ENCODE measurements at regions not wholly inside any gene's neighbourhood (a gene's known extent, or its start where the extent isn't known, plus 50 kb on each side); places are given as distances from the start of the nearest gene placed in this dataset.

DNA sequence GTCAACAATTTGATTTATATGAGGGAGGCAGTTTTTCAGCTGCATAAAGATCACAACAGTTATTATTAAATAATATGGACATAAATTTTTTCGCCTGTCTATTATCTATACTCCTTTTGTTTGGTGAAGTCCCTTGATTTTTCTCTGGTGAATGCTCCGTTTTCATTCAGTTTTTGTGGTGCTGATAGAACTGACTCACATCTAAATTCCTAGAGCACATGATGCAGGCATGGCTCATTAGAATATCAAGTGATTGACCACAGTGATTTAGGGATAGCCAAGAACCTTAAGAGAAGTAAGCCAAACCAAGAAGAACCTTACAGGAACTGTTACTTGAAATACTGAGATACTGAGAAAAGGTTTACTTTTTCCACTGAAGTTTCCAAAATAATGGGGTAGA, 208.9 kb downstream of the PRR20E start:
- H3K4me1 ChIP-seq (ENCODE audit: control insufficient read depth in 1 of 2, insufficient read depth in 2 of 2, low read length in 2 of 2): no peaks in the 10 kb centered on the region
- H3K36me3 ChIP-seq (ENCODE audit: control insufficient read depth in 1 of 2, insufficient read depth in 2 of 2, low read length in 2 of 2): no peaks in the 10 kb centered on the region
- no peaks in the 10 kb centered on the region for H3K9me2 ChIP-seq (ENCODE audit: insufficient read depth)
- no peak overlapping the region for H3K4me3 ChIP-seq (replicated peaks in 1 of 2; ENCODE audit: low read depth in 1 of 2, low read length in 2 of 2)
- no TSS peak for BruUV-seq (replicated peaks)
- H3K27ac ChIP-seq (ENCODE audit: low read depth, low read length): no peak overlapping the region
- TF ChIP-seq JUND (IDR thresholded peaks at IDR 0.05): no peak
- no peak for TF ChIP-seq CBX3 (IDR thresholded peaks at IDR 0.05; ENCODE audit: low read depth)
- no peaks in the 10 kb centered on the region for H4K20me1 ChIP-seq (ENCODE audit: insufficient read depth)
- intact Hi-C loops (cut with micrococcal nuclease): no loop called here
- CTCF ChIA-PET: no interaction called here
- ATAC-seq (no peak), DNase-seq (ENCODE audit: low read depth, low spot score) (no peak)
- no peak overlapping the region for H3K4me2 ChIP-seq (ENCODE audit: low read length)
- POLR2A ChIA-PET: no interaction called here
- peaks cover 4 to 13% of the 10 kb centered on the region in 2 experiments; a peak in 2 of 4 replicates for H3K9me3 ChIP-seq (ENCODE audit: control insufficient read depth in 1 of 2, insufficient read depth in 1 of 2, low read depth in 1 of 2, low read length in 2 of 2)
- H2AFZ ChIP-seq (ENCODE audit: low read depth, low read length, poor library complexity, severe bottlenecking): no peak overlapping the region
- H3K27me3 ChIP-seq (ENCODE audit: insufficient read depth, low read length): no peaks in the 10 kb centered on the region
- no peaks in the 10 kb centered on the region for H3K79me2 ChIP-seq (ENCODE audit: insufficient read depth, low read length)
- no peak overlapping the region for H3K9ac ChIP-seq (ENCODE audit: low read length)
- RAD21 ChIA-PET (ENCODE audit: low non-redundant PET in 1 of 2, low total read pairs in 2 of 2, uncharacterized antibody in 2 of 2, unreplicated experiment in 2 of 2): no interaction called here

DNA sequence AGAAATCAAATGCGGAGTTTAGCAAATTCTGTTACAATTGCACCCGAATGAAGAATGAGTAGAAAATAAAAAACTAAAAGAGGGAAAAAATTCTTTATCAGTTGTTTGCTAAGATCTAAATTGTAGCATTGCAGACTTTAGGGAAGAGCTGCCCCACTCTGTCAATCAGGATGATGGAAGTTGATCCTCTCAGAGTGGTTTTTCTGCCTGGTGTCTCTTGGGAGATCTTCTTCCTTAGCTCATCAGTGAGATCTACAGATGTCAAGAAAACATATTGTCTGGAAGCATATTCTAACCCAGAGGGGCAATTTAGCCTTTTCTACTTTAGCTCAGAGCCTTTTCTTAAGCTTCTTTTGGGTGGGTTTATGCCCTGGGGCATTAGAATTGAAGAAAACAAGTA, 223.2 kb upstream of the PCDH17 start:
- ATAC-seq (no peak), DNase-seq (ENCODE audit: low read depth, low spot score) (no peak)
- Histone ChIP-seq H3K4me2 (ENCODE audit: low read length) (no peak overlapping the region), H2AFZ (ENCODE audit: low read depth, low read length, poor library complexity, severe bottlenecking) (no peak overlapping the region), H3K27ac (ENCODE audit: low read depth, low read length) (no peak overlapping the region), H3K9ac (ENCODE audit: low read length) (no peak overlapping the region), H3K79me2 (ENCODE audit: insufficient read depth, low read length) (no peaks in the 10 kb centered on the region), H3K36me3 (ENCODE audit: control insufficient read depth in 1 of 2, insufficient read depth in 2 of 2, low read length in 2 of 2) (no peaks in the 10 kb centered on the region), H3K4me1 (ENCODE audit: control insufficient read depth in 1 of 2, insufficient read depth in 2 of 2, low read length in 2 of 2) (no peaks in the 10 kb centered on the region), H3K9me3 (ENCODE audit: control insufficient read depth in 1 of 2, insufficient read depth in 1 of 2, low read depth in 1 of 2, low read length in 2 of 2) (peaks cover 6 to 36% of the 10 kb centered on the region in 2 experiments; a peak in 3 of 4 replicates), H3K27me3 (ENCODE audit: insufficient read depth, low read length) (no peaks in the 10 kb centered on the region), H3K4me3 (replicated peaks in 1 of 2; ENCODE audit: low read depth in 1 of 2, low read length in 2 of 2) (no peak overlapping the region), H4K20me1 (ENCODE audit: insufficient read depth) (no peaks in the 10 kb centered on the region), H3K9me2 (ENCODE audit: insufficient read depth) (no peaks in the 10 kb centered on the region)
- intact Hi-C loops (cut with micrococcal nuclease): no loop called here
- ChIA-PET RAD21 (ENCODE audit: low non-redundant PET in 1 of 2, low total read pairs in 2 of 2, uncharacterized antibody in 2 of 2, unreplicated experiment in 2 of 2) (no interaction called here), POLR2A (no interaction called here), CTCF (no interaction called here)
- no TSS peak for BruUV-seq (replicated peaks)
- no peak for TF ChIP-seq SP1 (IDR thresholded peaks at IDR 0.05; ENCODE audit: low read depth)
- no peak for TF ChIP-seq ZFX (IDR thresholded peaks at IDR 0.05)
- TF ChIP-seq ZNF274 (IDR thresholded peaks at IDR 0.05; ENCODE audit: low read depth, low read length): no peak
- TF ChIP-seq YY1 (IDR thresholded peaks at IDR 0.05; ENCODE audit: extremely low read depth, insufficient replicate concordance, low read depth, low read length): no peak
- no peak for TF ChIP-seq SRF (IDR thresholded peaks at IDR 0.05; ENCODE audit: low read depth)
- no peak for TF ChIP-seq ELF1 (IDR thresholded peaks at IDR 0.05; ENCODE audit: borderline replicate concordance, low read depth)
- TF ChIP-seq, protein P1, sequence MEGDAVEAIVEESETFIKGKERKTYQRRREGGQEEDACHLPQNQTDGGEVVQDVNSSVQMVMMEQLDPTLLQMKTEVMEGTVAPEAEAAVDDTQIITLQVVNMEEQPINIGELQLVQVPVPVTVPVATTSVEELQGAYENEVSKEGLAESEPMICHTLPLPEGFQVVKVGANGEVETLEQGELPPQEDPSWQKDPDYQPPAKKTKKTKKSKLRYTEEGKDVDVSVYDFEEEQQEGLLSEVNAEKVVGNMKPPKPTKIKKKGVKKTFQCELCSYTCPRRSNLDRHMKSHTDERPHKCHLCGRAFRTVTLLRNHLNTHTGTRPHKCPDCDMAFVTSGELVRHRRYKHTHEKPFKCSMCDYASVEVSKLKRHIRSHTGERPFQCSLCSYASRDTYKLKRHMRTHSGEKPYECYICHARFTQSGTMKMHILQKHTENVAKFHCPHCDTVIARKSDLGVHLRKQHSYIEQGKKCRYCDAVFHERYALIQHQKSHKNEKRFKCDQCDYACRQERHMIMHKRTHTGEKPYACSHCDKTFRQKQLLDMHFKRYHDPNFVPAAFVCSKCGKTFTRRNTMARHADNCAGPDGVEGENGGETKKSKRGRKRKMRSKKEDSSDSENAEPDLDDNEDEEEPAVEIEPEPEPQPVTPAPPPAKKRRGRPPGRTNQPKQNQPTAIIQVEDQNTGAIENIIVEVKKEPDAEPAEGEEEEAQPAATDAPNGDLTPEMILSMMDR (IDR thresholded peaks at IDR 0.05 in 2 of 3, conservative IDR thresholded peaks at IDR 0.05 in 1 of 3; ENCODE audit: borderline replicate concordance in 1 of 3, insufficient read depth in 1 of 3, low read depth in 2 of 3, low read length in 2 of 3): no peak
- TF ChIP-seq, protein P2, sequence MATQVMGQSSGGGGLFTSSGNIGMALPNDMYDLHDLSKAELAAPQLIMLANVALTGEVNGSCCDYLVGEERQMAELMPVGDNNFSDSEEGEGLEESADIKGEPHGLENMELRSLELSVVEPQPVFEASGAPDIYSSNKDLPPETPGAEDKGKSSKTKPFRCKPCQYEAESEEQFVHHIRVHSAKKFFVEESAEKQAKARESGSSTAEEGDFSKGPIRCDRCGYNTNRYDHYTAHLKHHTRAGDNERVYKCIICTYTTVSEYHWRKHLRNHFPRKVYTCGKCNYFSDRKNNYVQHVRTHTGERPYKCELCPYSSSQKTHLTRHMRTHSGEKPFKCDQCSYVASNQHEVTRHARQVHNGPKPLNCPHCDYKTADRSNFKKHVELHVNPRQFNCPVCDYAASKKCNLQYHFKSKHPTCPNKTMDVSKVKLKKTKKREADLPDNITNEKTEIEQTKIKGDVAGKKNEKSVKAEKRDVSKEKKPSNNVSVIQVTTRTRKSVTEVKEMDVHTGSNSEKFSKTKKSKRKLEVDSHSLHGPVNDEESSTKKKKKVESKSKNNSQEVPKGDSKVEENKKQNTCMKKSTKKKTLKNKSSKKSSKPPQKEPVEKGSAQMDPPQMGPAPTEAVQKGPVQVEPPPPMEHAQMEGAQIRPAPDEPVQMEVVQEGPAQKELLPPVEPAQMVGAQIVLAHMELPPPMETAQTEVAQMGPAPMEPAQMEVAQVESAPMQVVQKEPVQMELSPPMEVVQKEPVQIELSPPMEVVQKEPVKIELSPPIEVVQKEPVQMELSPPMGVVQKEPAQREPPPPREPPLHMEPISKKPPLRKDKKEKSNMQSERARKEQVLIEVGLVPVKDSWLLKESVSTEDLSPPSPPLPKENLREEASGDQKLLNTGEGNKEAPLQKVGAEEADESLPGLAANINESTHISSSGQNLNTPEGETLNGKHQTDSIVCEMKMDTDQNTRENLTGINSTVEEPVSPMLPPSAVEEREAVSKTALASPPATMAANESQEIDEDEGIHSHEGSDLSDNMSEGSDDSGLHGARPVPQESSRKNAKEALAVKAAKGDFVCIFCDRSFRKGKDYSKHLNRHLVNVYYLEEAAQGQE (IDR thresholded peaks at IDR 0.05; ENCODE audit: low read depth): no peak
- no peak for TF ChIP-seq EGR1 (IDR thresholded peaks at IDR 0.05; ENCODE audit: low read depth)
- TF ChIP-seq POLR2AphosphoS5 (IDR thresholded peaks at IDR 0.05; ENCODE audit: low read depth, low read length): no peak
- TF ChIP-seq TCF7L2 (IDR thresholded peaks at IDR 0.05; ENCODE audit: borderline replicate concordance, extremely low read depth, insufficient read depth, insufficient read length): no peak
- TF ChIP-seq, protein P3, sequence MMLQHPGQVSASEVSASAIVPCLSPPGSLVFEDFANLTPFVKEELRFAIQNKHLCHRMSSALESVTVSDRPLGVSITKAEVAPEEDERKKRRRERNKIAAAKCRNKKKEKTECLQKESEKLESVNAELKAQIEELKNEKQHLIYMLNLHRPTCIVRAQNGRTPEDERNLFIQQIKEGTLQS (IDR thresholded peaks at IDR 0.05): no peak
